ENCODE measurements at regions not wholly inside any gene's neighbourhood (a gene's known extent, or its start where the extent isn't known, plus 50 kb on each side); places are given as distances from the start of the nearest gene placed in this dataset.

- no peak for TF ChIP-seq POLR2A (IDR thresholded peaks at IDR 0.05; ENCODE audit: extremely low read depth, insufficient read length)
- no peak for TF ChIP-seq CTCF (IDR thresholded peaks at IDR 0.05; ENCODE audit: low read depth, low read length)
- TF ChIP-seq MYC (IDR thresholded peaks at IDR 0.05; ENCODE audit: low read depth, low read length) = no peak
- TF ChIP-seq MAX (IDR thresholded peaks at IDR 0.05; ENCODE audit: low read depth, low read length) = no peak
These were observed 89.2 kb upstream of the PCED1B start for GRCh38 chr12:46990211-46990610.

Measured in NB4 (cell line).